ENCODE measurements at regions not wholly inside any gene's neighbourhood (a gene's known extent, or its start where the extent isn't known, plus 50 kb on each side); places are given as distances from the start of the nearest gene placed in this dataset.

- no peak for TF ChIP-seq BHLHE40 (IDR thresholded peaks at IDR 0.05; ENCODE audit: low read depth, low read length)
- TF ChIP-seq CTCF (IDR thresholded peaks at IDR 0.05): no peak
- no peak for TF ChIP-seq MAX (IDR thresholded peaks at IDR 0.05)
- TF ChIP-seq POLR2A (IDR thresholded peaks at IDR 0.05; ENCODE audit: low read length): no peak
- no peak for TF ChIP-seq ZFP36 (IDR thresholded peaks at IDR 0.05; ENCODE audit: borderline replicate concordance, partially characterized antibody)
- no peak for TF ChIP-seq EP300 (IDR thresholded peaks at IDR 0.05)
- no peak for TF ChIP-seq RAD21 (conservative IDR thresholded peaks at IDR 0.05 in 1 of 2, IDR thresholded peaks at IDR 0.05 in 1 of 2)
- no peak for TF ChIP-seq TP53 (CRISPR knock-in tag; IDR thresholded peaks at IDR 0.05)
- TF ChIP-seq KDM5A (IDR thresholded peaks at IDR 0.05): no peak
- TF ChIP-seq RNF2 (IDR thresholded peaks at IDR 0.05; ENCODE audit: borderline replicate concordance, low read depth): no peak
These were observed 157.9 kb downstream of the PAWR start for GRCh38 chr12:79532907-79533288.
